ENCODE measurements at regions not wholly inside any gene's neighbourhood (a gene's known extent, or its start where the extent isn't known, plus 50 kb on each side); places are given as distances from the start of the nearest gene placed in this dataset.

- DNase-seq (ENCODE audit: low read depth) = no peak
These were observed 779.5 kb downstream of the METTL15 start for GRCh38 chr11:28887681-28888080.

- no peak for DNase-seq (ENCODE audit: low read depth)
These were observed 771.7 kb downstream of the METTL15 start for GRCh38 chr11:28879869-28880268.

DNA sequence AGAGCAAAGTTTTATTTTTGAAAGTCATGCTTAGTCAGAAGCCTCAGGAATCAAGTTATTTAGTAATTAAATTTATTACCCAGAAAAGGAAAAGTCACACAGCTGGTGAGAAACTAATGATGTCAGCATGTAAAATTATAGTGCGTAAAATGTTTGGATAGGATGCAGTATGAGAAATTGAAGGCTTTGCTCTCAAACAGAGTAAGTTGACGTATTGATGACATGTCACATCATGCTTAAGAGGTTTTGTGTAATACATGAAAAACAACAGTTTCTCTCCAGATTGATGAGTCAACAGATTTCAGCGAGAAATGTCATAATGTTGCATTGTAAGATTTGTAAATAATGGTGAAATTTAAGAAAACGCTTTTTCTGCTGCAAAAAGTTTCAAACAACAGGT is 769.8 kb downstream of the METTL15 start:
- no peak for DNase-seq (ENCODE audit: low read depth)

GRCh38 chr11:28877340-28877739 is 769.2 kb downstream of the METTL15 start:
- no peak for DNase-seq (ENCODE audit: low read depth)

DNA sequence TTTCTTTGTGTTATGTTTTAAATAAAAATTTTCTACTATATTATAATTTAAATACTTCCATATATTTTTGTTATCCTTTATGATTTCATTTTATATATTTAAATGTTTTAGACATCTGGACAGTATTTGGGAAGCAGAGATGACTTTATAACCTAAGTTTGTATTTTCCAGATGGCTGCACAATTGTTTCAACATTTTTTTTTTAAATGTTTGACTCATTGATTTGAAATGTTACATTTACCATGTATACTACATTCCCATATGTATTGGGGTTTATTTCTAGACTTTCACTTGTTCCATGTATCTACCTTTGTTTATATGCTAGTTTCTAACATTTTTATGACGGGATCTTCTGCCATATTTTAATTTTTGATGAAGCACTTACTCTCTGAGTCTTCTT is 766.5 kb downstream of the METTL15 start:
- no peak for DNase-seq (ENCODE audit: low read depth)

DNA sequence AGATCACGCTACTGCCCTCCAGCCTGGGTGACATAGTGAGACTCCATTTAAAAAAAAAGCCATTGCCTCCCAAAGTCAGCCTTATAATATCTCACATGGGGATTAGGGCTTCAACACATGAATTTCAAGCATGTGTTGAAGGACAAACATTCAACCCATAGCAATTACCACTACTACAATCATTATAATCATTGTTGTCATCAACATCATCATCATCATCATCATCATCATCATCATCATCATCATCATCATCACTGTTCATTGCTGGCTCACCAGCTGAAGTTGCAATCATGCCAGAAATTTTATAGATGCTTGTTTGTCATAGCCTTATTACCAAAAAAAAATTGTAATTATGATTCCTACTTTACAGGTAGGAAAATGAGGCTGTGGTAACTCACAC is 762.9 kb downstream of the METTL15 start:
- DNase-seq (ENCODE audit: low read depth) = no peak

DNA sequence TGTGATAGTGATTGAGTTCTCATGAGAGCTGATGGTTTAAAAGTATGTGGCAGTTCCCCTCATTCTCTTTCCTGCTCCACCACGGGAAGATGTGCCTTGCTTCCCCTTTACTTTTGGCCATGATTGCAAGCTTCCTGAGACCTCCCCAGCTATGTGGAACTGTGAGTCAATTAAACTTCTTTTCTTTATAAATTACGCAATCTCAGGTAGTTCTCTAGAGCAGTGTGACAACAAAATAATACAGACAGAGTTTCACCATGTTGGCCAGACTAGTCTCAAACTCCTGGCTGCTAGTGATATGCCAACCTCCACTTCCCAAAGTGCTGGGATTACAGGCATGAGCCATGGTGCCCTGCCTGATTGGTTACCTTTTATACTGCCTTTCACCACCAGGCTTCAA is 755.2 kb downstream of the METTL15 start:
- DNase-seq (ENCODE audit: low read depth) = no peak

GRCh38 chr11:28860893-28861292 is 752.7 kb downstream of the METTL15 start:
- DNase-seq (ENCODE audit: low read depth) = no peak

DNA sequence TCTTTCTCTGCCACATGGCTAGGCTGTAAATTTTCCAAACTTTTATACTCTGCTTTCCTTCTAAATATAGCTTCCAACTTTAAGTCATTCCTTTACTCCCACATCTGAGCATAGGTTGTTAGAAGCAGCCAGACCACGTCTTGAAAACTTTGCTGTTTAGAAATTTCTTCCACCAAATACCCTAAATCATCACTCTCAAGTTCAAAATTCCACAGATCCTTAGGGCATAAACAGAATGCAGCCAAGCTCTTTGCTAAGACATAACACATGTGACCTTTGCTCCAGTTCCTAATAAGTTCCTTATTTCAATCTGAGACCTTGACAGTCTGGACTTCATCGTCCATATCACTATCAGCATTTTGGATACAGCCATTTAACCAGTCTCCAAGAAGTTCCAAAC is 749.9 kb downstream of the METTL15 start:
- DNase-seq (ENCODE audit: low read depth) = no peak

GRCh38 chr11:28849053-28849452 is 740.9 kb downstream of the METTL15 start:
- no peak for DNase-seq (ENCODE audit: low read depth)

DNA sequence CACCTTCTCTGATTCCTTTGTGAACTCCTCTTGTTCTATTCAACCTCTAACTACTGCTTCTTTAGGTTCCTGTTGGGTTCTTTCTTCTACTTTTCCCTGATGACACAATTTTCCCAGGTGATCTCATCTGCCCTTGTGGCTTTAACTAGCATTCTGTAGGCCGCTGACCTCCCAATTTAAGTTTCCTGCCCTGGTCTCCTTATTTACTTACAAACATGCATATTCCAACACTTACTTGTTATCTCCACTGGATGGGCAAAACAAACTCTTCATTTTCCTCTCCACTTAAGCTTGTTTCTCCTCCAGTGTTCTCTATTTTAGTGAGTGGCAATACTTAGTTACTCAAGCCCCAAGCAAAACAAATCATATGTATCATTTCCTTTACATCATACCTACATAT is 734.5 kb downstream of the METTL15 start:
- no peak for DNase-seq (ENCODE audit: low read depth)

DNA sequence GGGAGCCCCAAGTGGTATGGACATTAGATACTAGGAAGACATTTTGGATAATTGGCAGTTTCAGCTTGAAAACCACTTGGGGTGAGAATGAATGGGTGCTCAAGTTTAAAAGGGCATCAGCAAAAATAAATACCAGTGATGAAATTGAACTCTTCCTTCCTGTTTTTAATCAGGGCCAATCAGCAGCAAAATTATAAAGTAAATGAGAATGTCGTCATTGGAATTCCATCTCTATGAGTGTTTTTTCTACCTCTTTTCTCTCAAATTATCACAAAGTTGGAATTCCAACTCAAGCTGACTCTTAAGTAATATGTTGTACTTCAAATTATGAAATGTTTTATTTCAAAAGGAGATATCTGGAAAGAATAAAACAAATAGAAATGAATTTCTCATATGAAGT is 730.6 kb downstream of the METTL15 start:
- DNase-seq (ENCODE audit: low read depth) = no peak

GRCh38 chr11:28837599-28837998 is 729.4 kb downstream of the METTL15 start:
- DNase-seq (ENCODE audit: low read depth) = no peak

GRCh38 chr11:28836285-28837081 is 728.3 kb downstream of the METTL15 start:
- DNase-seq (ENCODE audit: low read depth) = peak; percentile 98

- no peak for DNase-seq (ENCODE audit: low read depth)
These were observed 727.6 kb downstream of the METTL15 start for GRCh38 chr11:28835790-28836189.

DNA sequence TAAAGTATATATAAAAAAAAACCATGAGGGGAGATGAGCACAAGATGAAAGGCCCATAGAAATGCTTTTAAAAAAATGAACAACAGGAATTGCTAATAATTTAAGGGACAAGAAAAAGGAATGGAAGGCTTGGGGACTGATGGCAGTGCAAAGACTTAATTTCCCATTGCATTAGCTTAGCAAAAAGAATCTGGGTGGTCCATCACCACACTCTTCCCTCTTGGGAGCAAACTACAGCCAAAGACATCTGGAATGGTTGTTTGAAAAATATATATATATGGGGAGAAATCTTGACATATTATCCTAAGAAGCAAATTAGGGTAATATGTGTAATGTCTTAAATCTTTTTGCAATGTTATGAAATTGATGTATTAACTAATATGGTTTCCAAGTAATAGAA is 727.1 kb downstream of the METTL15 start:
- DNase-seq (ENCODE audit: low read depth) = no peak

DNA sequence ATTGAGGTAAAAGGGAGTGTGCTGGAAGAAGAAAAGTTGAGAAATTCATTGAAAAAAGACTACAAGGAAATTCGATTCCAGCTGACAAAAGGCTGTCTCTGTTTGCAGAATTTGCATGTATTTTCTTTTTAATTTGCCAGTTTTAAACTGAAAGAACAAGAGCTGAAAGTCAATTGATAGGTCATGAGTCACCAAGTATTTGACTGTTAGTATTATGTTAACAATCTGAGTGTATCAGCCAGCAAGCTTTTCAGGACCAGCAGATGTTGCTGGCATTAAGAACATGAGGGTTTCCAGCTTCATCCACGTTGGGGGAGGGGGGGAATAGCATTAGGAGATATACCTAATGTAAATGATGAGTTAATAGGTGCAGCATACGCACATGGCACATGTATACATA is 726.7 kb downstream of the METTL15 start:
- peak; percentile 92 for DNase-seq (ENCODE audit: low read depth)

DNA sequence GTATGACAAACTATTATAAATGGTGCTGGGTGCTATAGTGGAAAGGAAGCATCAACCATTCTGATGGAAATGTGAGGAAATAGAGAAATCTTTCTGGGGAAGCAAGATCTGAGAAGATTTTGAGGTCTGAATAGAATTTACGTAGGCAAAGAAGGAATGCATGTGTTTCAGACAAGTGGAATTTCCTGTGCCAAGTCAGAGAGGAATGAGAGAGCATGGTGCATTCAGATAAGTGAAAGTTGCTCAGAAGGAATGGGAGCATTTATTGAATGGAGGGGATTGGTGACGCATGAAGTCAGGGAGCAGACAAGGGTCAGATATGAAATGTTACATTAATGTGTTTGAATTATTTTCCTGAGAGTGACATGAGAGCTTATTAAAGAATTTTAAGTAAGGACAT is 725.5 kb downstream of the METTL15 start:
- peak; percentile 96 for DNase-seq (ENCODE audit: low read depth)

DNA sequence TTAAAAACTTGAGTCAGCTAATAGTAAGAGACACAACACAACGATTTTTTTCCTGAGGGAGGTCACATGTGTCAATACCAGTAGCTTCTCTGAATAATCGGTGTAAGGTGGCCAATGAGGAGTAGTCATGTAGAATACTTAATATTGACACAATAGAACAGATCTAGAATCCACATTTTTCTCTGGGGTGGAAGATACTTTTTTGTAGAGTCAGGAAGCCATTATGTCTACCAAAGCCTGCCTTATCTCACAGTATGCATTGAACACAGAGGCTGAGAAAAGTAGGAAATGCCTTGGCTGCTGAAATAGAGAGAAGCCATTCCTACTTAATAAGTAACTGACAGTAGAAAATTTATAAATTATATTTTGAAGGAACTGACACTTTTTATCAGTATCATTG is 725.0 kb downstream of the METTL15 start:
- DNase-seq (ENCODE audit: low read depth) = no peak

GRCh38 chr11:28826807-28827206 is 718.6 kb downstream of the METTL15 start:
- no peak for DNase-seq (ENCODE audit: low read depth)

DNA sequence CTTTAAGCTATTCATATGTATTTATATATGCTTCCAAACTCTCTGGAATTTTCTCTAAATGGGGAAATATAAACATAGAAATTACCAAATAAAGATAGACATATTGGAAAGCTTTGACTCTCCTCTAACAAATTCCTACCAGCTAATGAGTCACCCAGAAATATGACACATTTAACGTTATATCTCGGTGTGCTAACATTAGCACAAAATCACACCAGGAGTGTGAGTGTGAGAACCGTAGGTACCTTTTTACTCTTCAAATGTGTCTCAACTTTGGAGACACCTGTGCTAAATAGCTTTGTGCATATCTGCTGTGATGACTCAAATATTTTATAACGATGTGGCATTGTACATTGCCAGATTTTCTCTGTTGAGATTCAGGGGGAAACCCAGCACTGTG is 714.4 kb downstream of the METTL15 start:
- no peak for DNase-seq (ENCODE audit: low read depth)

DNA sequence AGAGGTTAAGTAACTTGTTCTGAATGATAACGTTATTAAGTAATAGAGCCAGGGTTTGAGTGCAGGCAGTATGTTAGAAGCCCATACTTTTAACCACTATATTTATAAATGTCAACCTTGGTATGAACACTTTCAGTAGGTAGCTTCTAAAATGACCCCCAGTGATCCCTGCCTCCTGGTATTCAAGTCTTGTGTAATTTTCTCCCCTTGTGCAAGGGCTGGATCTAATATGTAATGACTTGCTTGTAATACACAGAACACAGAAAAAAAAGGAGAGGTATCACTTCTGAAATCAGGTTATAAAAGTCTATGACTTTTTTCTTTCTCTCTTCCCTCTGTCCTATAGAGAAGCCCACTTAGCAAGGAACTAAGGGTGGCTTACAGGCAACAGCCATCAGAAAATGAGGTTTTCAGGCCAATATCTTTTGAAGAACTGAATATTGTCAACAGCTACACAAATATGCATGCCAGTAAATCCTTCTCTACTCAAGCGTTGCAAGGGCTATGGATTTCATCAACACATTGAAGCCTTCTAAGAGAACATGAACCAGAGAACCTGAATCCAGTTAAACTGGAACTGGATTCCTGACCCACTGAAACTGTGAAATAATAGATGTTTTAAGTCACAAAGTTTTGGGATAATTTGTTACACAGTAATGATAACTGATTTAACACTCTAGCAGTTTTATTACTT is 712.3 kb downstream of the METTL15 start:
- no peak for DNase-seq (ENCODE audit: low read depth)

GRCh38 chr11:28819741-28820140 is 711.6 kb downstream of the METTL15 start:
- no peak for DNase-seq (ENCODE audit: low read depth)

GRCh38 chr11:28815110-28815509 is 706.9 kb downstream of the METTL15 start:
- DNase-seq (ENCODE audit: low read depth) = no peak

Measured in HS-27A (cell line).